ENCODE measurements at regions not wholly inside any gene's neighbourhood (a gene's known extent, or its start where the extent isn't known, plus 50 kb on each side); places are given as distances from the start of the nearest gene placed in this dataset.

DNA sequence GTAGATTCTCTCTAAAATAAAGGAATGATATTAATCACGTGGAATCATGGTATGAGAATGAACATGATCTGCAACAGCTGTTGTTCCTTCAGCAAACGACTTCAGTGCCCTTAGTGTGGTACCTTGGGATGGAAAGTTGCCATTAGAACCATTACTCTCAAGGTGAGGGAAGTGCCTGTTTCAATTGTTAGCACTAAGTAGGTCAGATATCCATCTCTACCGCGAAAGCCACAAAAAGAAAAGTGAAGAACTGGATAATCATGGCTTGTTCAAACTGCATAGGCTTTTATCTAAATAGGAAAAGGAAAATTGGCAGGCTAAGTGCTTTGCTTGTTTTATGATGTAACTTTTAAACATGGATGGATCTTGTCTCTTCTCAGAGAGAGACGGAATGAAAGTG lies 380.7 kb downstream of the MRPS30 start:
- no peaks in the 10 kb centered on the region for H3K4me1 Mint-ChIP-seq

GRCh38 chr5:45195026-45195425 lies 386.3 kb downstream of the MRPS30 start:
- Mint-ChIP-seq H3K4me3 (no peak overlapping the region), H3K36me3 (ENCODE audit: low read depth) (no peaks in the 10 kb centered on the region), H3K4me1 (no peaks in the 10 kb centered on the region), H3K27ac (no peak overlapping the region), H3K9me3 (no peaks in the 10 kb centered on the region), H3K27me3 (ENCODE audit: low read depth, poor library complexity) (no peaks in the 10 kb centered on the region)
- no peak for TF ChIP-seq CTCF (IDR thresholded peaks at IDR 0.05)
- DNase-seq, result no peak

More for the DNA sequence above, 380.7 kb downstream of the MRPS30 start:
- Mint-ChIP-seq H3K27me3 (ENCODE audit: low read depth, poor library complexity) (no peaks in the 10 kb centered on the region), H3K27ac (no peak overlapping the region), H3K9me3 (no peaks in the 10 kb centered on the region), H3K4me3 (no peak overlapping the region), H3K36me3 (ENCODE audit: low read depth) (no peaks in the 10 kb centered on the region)
- DNase-seq, result no peak
- TF ChIP-seq CTCF (IDR thresholded peaks at IDR 0.05), result no peak
